ENCODE measurements at regions not wholly inside any gene's neighbourhood (a gene's known extent, or its start where the extent isn't known, plus 50 kb on each side); places are given as distances from the start of the nearest gene placed in this dataset.

- TF ChIP-seq BACH1 (IDR thresholded peaks at IDR 0.05; ENCODE audit: borderline replicate concordance) (no peak), EP300 (IDR thresholded peaks at IDR 0.05; ENCODE audit: borderline replicate concordance in 1 of 2, control insufficient read depth in 1 of 2, low read depth in 2 of 2, low read length in 2 of 2) (no peak), MTA3 (IDR thresholded peaks at IDR 0.05; ENCODE audit: borderline replicate concordance, low read length) (no peak), CTCF (IDR thresholded peaks at IDR 0.05 in 2 of 3, conservative IDR thresholded peaks at IDR 0.05 in 1 of 3; ENCODE audit: control insufficient read depth in 2 of 3, extremely low read depth in 1 of 3, insufficient read depth in 1 of 3, low read depth in 3 of 3, low read length in 3 of 3) (no peak), ATF3 (IDR thresholded peaks at IDR 0.05; ENCODE audit: borderline replicate concordance, extremely low read depth, low read depth, low read length) (no peak), NBN (IDR thresholded peaks at IDR 0.05) (no peak)
- TF ChIP-seq, protein P1, sequence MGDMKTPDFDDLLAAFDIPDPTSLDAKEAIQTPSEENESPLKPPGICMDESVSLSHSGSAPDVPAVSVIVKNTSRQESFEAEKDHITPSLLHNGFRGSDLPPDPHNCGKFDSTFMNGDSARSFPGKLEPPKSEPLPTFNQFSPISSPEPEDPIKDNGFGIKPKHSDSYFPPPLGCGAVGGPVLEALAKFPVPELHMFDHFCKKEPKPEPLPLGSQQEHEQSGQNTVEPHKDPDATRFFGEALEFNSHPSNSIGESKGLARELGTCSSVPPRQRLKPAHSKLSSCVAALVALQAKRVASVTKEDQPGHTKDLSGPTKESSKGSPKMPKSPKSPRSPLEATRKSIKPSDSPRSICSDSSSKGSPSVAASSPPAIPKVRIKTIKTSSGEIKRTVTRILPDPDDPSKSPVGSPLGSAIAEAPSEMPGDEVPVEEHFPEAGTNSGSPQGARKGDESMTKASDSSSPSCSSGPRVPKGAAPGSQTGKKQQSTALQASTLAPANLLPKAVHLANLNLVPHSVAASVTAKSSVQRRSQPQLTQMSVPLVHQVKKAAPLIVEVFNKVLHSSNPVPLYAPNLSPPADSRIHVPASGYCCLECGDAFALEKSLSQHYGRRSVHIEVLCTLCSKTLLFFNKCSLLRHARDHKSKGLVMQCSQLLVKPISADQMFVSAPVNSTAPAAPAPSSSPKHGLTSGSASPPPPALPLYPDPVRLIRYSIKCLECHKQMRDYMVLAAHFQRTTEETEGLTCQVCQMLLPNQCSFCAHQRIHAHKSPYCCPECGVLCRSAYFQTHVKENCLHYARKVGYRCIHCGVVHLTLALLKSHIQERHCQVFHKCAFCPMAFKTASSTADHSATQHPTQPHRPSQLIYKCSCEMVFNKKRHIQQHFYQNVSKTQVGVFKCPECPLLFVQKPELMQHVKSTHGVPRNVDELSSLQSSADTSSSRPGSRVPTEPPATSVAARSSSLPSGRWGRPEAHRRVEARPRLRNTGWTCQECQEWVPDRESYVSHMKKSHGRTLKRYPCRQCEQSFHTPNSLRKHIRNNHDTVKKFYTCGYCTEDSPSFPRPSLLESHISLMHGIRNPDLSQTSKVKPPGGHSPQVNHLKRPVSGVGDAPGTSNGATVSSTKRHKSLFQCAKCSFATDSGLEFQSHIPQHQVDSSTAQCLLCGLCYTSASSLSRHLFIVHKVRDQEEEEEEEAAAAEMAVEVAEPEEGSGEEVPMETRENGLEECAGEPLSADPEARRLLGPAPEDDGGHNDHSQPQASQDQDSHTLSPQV (IDR thresholded peaks at IDR 0.05), result no peak
These were observed 217.2 kb upstream of the PKDCC start for GRCh38 chr2:41830600-41830999.

Data from GM12878 (cell line).